GM18909 (cell line): ENCODE measurements at regions not wholly inside any gene's neighbourhood (a gene's known extent, or its start where the extent isn't known, plus 50 kb on each side); places are given as distances from the start of the nearest gene placed in this dataset.

ENCODE experiments used
- ATAC-seq: cut with Tn5 transposase; IDR thresholded peaks from one replicate; pipeline ENCODE4 v1.9.1; 2021; ENCODE audit warnings: mild to moderate bottlenecking; ENCODE audit not compliant: unreplicated experiment, poor library complexity

GRCh38 chr3:76378789-76379188 is 593.4 kb upstream of the ZNF717 start:
- no peak for ATAC-seq

GRCh38 chr3:76383781-76384180 is 598.4 kb upstream of the ZNF717 start:
- ATAC-seq, result no peak

GRCh38 chr3:76387000-76387399 is 601.7 kb upstream of the ZNF717 start:
- ATAC-seq, result no peak

- no peak for ATAC-seq
These were observed 614.8 kb upstream of the ZNF717 start for GRCh38 chr3:76400141-76400540.

GRCh38 chr3:76402926-76403325 is 617.6 kb upstream of the ZNF717 start:
- no peak for ATAC-seq

GRCh38 chr3:76403556-76403955 is 618.2 kb upstream of the ZNF717 start:
- no peak for ATAC-seq

GRCh38 chr3:76405196-76405595 is 619.8 kb upstream of the ZNF717 start:
- ATAC-seq, result no peak

- ATAC-seq, result no peak
These were observed 625.5 kb upstream of the ZNF717 start for GRCh38 chr3:76410762-76411281.

- no peak for ATAC-seq
These were observed 624.5 kb upstream of the ROBO2 start for GRCh38 chr3:76415384-76415783.

- no peak for ATAC-seq
These were observed 610.2 kb upstream of the ROBO2 start for GRCh38 chr3:76429581-76430177.

GRCh38 chr3:76432396-76432795 is 607.5 kb upstream of the ROBO2 start:
- ATAC-seq, result no peak

- no peak for ATAC-seq
These were observed 603.0 kb upstream of the ROBO2 start for GRCh38 chr3:76436894-76437293.

- ATAC-seq, result no peak
These were observed 600.9 kb upstream of the ROBO2 start for GRCh38 chr3:76438971-76439370.

- no peak for ATAC-seq
These were observed 597.5 kb upstream of the ROBO2 start for GRCh38 chr3:76442374-76442915.

- no peak for ATAC-seq
These were observed 583.6 kb upstream of the ROBO2 start for GRCh38 chr3:76456322-76456721.

GRCh38 chr3:76463501-76463900 is 576.4 kb upstream of the ROBO2 start:
- ATAC-seq, result no peak

GRCh38 chr3:76470285-76470684 is 569.6 kb upstream of the ROBO2 start:
- ATAC-seq, result no peak

- ATAC-seq, result no peak
These were observed 565.3 kb upstream of the ROBO2 start for GRCh38 chr3:76474632-76475031.

GRCh38 chr3:76479161-76479650 is 560.7 kb upstream of the ROBO2 start:
- ATAC-seq, result no peak

GRCh38 chr3:76482510-76482909 is 557.4 kb upstream of the ROBO2 start:
- ATAC-seq, result no peak

GRCh38 chr3:76487446-76487845 is 552.5 kb upstream of the ROBO2 start:
- no peak for ATAC-seq

GRCh38 chr3:76490064-76490463 is 549.8 kb upstream of the ROBO2 start:
- ATAC-seq, result no peak
